ENCODE measurements at regions not wholly inside any gene's neighbourhood (a gene's known extent, or its start where the extent isn't known, plus 50 kb on each side); places are given as distances from the start of the nearest gene placed in this dataset.

GRCh38 chr11:109629734-109630133 lies 207.7 kb downstream of the C11orf87 start:
- no peaks in the 10 kb centered on the region for H3F3A ChIP-seq (replicated peaks; ENCODE audit: low read depth)
- no peaks in the 10 kb centered on the region for H3K4me1 ChIP-seq (ENCODE audit: insufficient read depth)
- H3K9me3 Mint-ChIP-seq, result no peaks in the 10 kb centered on the region; the same call in 2 of the 3 replicates
- no peaks in the 10 kb centered on the region for H3K4me1 Mint-ChIP-seq
- no peak overlapping the region for H3K4me3 Mint-ChIP-seq
- H3K4me2 ChIP-seq, result no peak overlapping the region
- no peak for DNase-seq (ENCODE audit: low spot score)
- no peaks in the 10 kb centered on the region for H3K36me3 ChIP-seq (ENCODE audit: insufficient read depth)
- H3K27me3 ChIP-seq (ENCODE audit: insufficient read depth), result no peaks in the 10 kb centered on the region
- H2AFZ ChIP-seq, result no peak overlapping the region
- no peaks in the 10 kb centered on the region for H4K20me1 ChIP-seq (replicated peaks; ENCODE audit: insufficient read depth)
- 0 out of 2 replicates have a peak, but pooled peaks cover 6% of the 10 kb centered on the region for H3K9me2 ChIP-seq (ENCODE audit: insufficient read depth)
- H3K27ac ChIP-seq (ENCODE audit: low read depth), result no peak overlapping the region
- no peak for ATAC-seq
- no peaks in the 10 kb centered on the region for H3K36me3 Mint-ChIP-seq (ENCODE audit: low read depth)
- no peak overlapping the region for H3K27ac Mint-ChIP-seq
- TF ChIP-seq STAT1 (IDR thresholded peaks at IDR 0.05; ENCODE audit: unreplicated experiment) (no peak), POLR2AphosphoS5 (IDR thresholded peaks at IDR 0.05; ENCODE audit: low read depth) (no peak), ZNF331 (CRISPR knock-in tag; IDR thresholded peaks at IDR 0.05; ENCODE audit: low read depth) (no peak), ZNF462 (CRISPR knock-in tag; IDR thresholded peaks at IDR 0.05) (no peak), REST (IDR thresholded peaks at IDR 0.05; ENCODE audit: unreplicated experiment) (no peak), EZH2phosphoT487 (IDR thresholded peaks at IDR 0.05; ENCODE audit: unreplicated experiment) (no peak), ETS1 (IDR thresholded peaks at IDR 0.05) (no peak), EZH2 (IDR thresholded peaks at IDR 0.05; ENCODE audit: low read depth, unreplicated experiment) (no peak), CREB1 (CRISPR knock-in tag; IDR thresholded peaks at IDR 0.05; ENCODE audit: low read depth) (no peak), NANOG (IDR thresholded peaks at IDR 0.05; ENCODE audit: borderline replicate concordance) (no peak), CTCF (conservative IDR thresholded peaks at IDR 0.05; ENCODE audit: low read depth in 2 of 2) (no peak), ZNF114 (CRISPR knock-in tag; IDR thresholded peaks at IDR 0.05) (no peak), JUNB (IDR thresholded peaks at IDR 0.05; ENCODE audit: unreplicated experiment) (no peak)
- peaks cover 3% of the 10 kb centered on the region for H3K27me3 Mint-ChIP-seq (ENCODE audit: insufficient read depth, low read depth, poor library complexity)
- no peak overlapping the region for H3K4me3 ChIP-seq
- H3K79me2 ChIP-seq (replicated peaks; ENCODE audit: insufficient read depth), result no peaks in the 10 kb centered on the region
